Stomach (tissue), 8 donors: ENCODE measurements at regions not wholly inside any gene's neighbourhood (a gene's known extent, or its start where the extent isn't known, plus 50 kb on each side); places are given as distances from the start of the nearest gene placed in this dataset.

ENCODE experiments used
- DNase-seq, 2 donors: peaks; one replicate each; pipeline versions ENCODE4 v3.0.0 to v3.0.0-alpha.2; 2013 to 2019
- H3K27ac ChIP-seq, 5 donors: fragments of 200-600 bp in 4 of 5; sonication (generic) in 4 of 5; one replicate each; pipeline ENCODE4 v1.5.1; 2013 to 2019; ENCODE audit warnings: mild to moderate bottlenecking in 1 of 5, moderate library complexity in 1 of 5
- H3K27me3 ChIP-seq, 3 donors: fragments of 200-600 bp; sonication (generic); one replicate each; pipeline ENCODE4 v1.5.1; 2017 to 2019; ENCODE audit warnings: mixed run types in 1 of 3
- H3K36me3 ChIP-seq, 4 donors: fragments of 200-600 bp; sonication (generic); 1 replicate in 3 of 4; 2 replicates in 1 of 4; pipeline ENCODE4 v1.5.1; 2016 to 2019
- H3K4me1 ChIP-seq, 4 donors: fragments of 200-600 bp; sonication (generic); one replicate each; pipeline ENCODE4 v1.5.1; 2016 to 2019
- H3K4me3 ChIP-seq, 4 donors: fragments of 200-600 bp; sonication (generic) in 3 of 4; one replicate each; pipeline ENCODE4 v1.5.1; 2016 to 2019; ENCODE audit warnings: mild to moderate bottlenecking in 1 of 4
- H3K9me3 ChIP-seq, 4 donors: fragments of 200-600 bp; sonication (generic); one replicate each; pipeline ENCODE4 v1.5.1; 2016 to 2019
- EP300 ChIP-seq: sonication (generic); formaldehyde crosslinking; IDR thresholded peaks from one replicate; pipeline ENCODE4 v1.6.1; 2017; ENCODE audit warnings: antibody characterized with exemption
- POLR2A ChIP-seq, 4 donors: fragments of 450-650 bp; IDR thresholded peaks; one replicate each; pipeline ENCODE4 v1.6.1; 2016; ENCODE audit warnings: antibody characterized with exemption in 4 of 4, control low read depth in 2 of 4, mild to moderate bottlenecking in 1 of 4, moderate library complexity in 1 of 4
- POLR2AphosphoS5 ChIP-seq, 3 donors: sonication (generic); formaldehyde crosslinking; IDR thresholded peaks; one replicate each; pipeline ENCODE4 v1.6.1; 2016; ENCODE audit warnings: antibody characterized with exemption in 3 of 3
- WGBS, 5 donors: extraction: QIAGEN DNeasy Blood & Tissue Kit in 3 of 5; methylation state at CpG; one replicate each; pipeline versions ENCODE4 v1.1.5 to v1.1.7; 2013 to 2018; 5-methylcytosine and 5-hydroxymethylcytosine counted together
- intact Hi-C: fragments of 100-400 bp; cut with DNase I; formaldehyde crosslinking; loops from one replicate; pipeline ENCODE4 v1.15.1; 2023; ENCODE audit warnings: low total_unique reads
- TF ChIP-seq, protein P1 (sequence below), 7 experiments: fragments of 450-650 bp in 4 of 7; fragments of 200-600 bp in 3 of 7; sonication (generic) in 3 of 7; IDR thresholded peaks; one replicate each; pipeline ENCODE4 v1.5.1; 2016 to 2019; ENCODE audit warnings: antibody characterized with exemption in 7 of 7, control low read depth in 2 of 7, mild to moderate bottlenecking in 1 of 7
- donor health status: healthy with polysubstance abuse.
- donor health status: Bipolar disorder and iron deficiency.
- donor health status: healthy.

DNA sequence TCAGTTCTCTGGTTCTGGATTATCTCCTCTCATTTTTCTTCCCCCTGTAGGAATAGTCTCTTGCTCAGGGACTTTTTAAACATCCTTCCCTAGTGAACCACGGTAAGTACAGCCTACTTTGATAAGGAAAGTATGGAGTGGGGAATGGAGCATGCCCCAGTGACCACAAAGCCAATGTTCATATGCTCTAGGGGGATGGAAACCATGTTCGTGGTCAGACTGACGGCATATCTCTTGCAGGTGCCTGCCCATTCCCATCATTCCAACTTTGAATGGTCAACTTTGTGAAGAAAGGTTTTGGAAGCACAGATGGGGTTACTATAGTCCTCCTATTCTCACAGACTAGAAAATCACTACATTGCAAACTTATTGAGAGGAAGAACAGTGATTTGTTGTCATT is 332.5 kb upstream of the NCAM1 start:
- no peak overlapping the region for H3K27ac ChIP-seq
- no peak overlapping the region for H3K4me3 ChIP-seq
- no peaks in the 10 kb centered on the region for H3K36me3 ChIP-seq
- no peaks in the 10 kb centered on the region for H3K4me1 ChIP-seq
- no peaks in the 10 kb centered on the region for H3K27me3 ChIP-seq
- no peak for TF ChIP-seq POLR2AphosphoS5 (IDR thresholded peaks at IDR 0.05)
- TF ChIP-seq, protein P1, sequence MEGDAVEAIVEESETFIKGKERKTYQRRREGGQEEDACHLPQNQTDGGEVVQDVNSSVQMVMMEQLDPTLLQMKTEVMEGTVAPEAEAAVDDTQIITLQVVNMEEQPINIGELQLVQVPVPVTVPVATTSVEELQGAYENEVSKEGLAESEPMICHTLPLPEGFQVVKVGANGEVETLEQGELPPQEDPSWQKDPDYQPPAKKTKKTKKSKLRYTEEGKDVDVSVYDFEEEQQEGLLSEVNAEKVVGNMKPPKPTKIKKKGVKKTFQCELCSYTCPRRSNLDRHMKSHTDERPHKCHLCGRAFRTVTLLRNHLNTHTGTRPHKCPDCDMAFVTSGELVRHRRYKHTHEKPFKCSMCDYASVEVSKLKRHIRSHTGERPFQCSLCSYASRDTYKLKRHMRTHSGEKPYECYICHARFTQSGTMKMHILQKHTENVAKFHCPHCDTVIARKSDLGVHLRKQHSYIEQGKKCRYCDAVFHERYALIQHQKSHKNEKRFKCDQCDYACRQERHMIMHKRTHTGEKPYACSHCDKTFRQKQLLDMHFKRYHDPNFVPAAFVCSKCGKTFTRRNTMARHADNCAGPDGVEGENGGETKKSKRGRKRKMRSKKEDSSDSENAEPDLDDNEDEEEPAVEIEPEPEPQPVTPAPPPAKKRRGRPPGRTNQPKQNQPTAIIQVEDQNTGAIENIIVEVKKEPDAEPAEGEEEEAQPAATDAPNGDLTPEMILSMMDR (IDR thresholded peaks at IDR 0.05): no peak
- no peak for TF ChIP-seq EP300
- TF ChIP-seq POLR2A (IDR thresholded peaks at IDR 0.05): no peak
- intact Hi-C loops: no loop called here
- no peak for DNase-seq
- 46 to 79% (median 65%) methylated on average over 3 of the region's 3 CpGs for WGBS, 5 donors
- no peaks in the 10 kb centered on the region for H3K9me3 ChIP-seq

- 86 to 98% (median 92%) methylated on average over 2 of the region's 2 CpGs for WGBS, 5 donors
- Histone ChIP-seq H3K4me3 (no peak overlapping the region), H3K27me3 (no peaks in the 10 kb centered on the region), H3K9me3 (no peaks in the 10 kb centered on the region), H3K36me3 (no peaks in the 10 kb centered on the region), H3K27ac (no peak overlapping the region), H3K4me1 (no peaks in the 10 kb centered on the region)
- intact Hi-C loops: no loop called here
- no peak for TF ChIP-seq EP300
- DNase-seq: no peak
Measured at GRCh38 chr11:112630496-112630895, 330.7 kb upstream of the NCAM1 start.

GRCh38 chr11:112631333-112631732 is 329.9 kb upstream of the NCAM1 start:
- Histone ChIP-seq H3K4me3 (no peak overlapping the region), H3K36me3 (no peaks in the 10 kb centered on the region), H3K9me3 (no peaks in the 10 kb centered on the region), H3K27me3 (no peaks in the 10 kb centered on the region), H3K4me1 (no peaks in the 10 kb centered on the region), H3K27ac (no peak overlapping the region)
- intact Hi-C loops: no loop called here
- no peak for DNase-seq
- TF ChIP-seq POLR2AphosphoS5 (IDR thresholded peaks at IDR 0.05) (no peak), POLR2A (IDR thresholded peaks at IDR 0.05) (no peak)

DNA sequence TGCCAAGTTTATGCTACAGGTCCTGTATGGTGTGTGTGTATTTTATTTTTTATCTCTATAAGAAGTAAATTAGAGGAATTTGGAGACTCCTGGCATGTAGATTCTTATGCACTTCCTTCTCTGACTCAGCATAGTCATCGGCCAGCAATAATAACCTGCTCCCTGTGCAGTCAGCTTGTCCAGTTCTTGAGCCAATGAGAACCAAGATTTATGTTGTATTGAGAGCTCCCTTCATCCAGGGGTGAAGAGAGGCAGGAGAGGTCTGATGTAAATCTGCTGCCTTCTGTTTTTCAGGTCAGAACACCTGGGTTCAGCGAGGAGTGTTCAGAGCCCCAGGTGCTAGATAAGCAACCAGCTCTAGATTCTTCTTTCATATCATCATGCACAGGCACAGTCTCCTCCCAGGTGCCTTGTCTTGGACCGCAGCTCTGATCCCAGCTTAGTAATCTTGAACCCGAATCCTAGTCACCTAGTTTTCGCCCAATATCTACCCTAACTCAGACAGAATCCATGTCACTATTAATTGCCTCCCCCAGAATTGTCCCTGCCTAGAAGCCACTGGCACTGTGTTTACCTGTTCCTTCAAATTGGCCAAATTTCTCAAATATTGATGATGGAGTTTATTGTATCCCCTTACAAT is 328.2 kb upstream of the NCAM1 start:
- intact Hi-C loops: no loop called here
- peaks cover 0 to 5% (median 0%) of the 10 kb centered on the region in 3 donors for H3K27me3 ChIP-seq
- TF ChIP-seq, protein P1 (IDR thresholded peaks at IDR 0.05): no peak
- no peak for TF ChIP-seq POLR2A (IDR thresholded peaks at IDR 0.05)
- TF ChIP-seq POLR2AphosphoS5 (IDR thresholded peaks at IDR 0.05): no peak
- no peak for TF ChIP-seq EP300
- H3K4me1 ChIP-seq: no peaks in the 10 kb centered on the region
- no peaks in the 10 kb centered on the region for H3K9me3 ChIP-seq
- no peak for DNase-seq
- H3K27ac ChIP-seq: no peak overlapping the region
- no peak overlapping the region for H3K4me3 ChIP-seq
- WGBS, 5 donors: 69 to 86% (median 72%) methylated on average over 5 of the region's 5 CpGs
- no peaks in the 10 kb centered on the region for H3K36me3 ChIP-seq

DNA sequence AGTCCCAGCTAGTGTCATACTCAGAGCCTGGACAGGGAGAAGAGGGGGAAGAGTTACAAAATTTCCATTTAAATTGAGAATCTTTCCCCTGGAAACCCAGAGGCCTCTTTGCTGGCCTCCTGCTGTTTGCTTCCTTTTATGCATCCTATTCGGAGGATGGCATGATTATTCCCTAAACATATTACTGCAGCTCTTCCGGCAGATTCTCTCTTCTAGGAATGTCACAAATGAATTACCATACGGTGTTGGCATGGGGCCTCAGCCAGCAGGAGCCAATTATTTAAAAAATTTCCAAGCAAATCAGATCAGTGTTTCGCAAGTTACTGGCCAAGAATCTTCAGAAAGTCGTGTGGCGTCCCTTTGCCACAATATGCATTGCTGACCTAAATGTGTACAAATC is 326.7 kb upstream of the NCAM1 start:
- 45 to 58% (median 54%) methylated on average over 6 of the region's 6 CpGs for WGBS, 5 donors
- H3K9me3 ChIP-seq: peaks cover 0 to 9% (median 9%) of the 10 kb centered on the region in 4 donors
- H3K4me3 ChIP-seq: no peak overlapping the region
- peaks cover 0 to 5% (median 0%) of the 10 kb centered on the region in 3 donors for H3K27me3 ChIP-seq
- no peak overlapping the region for H3K27ac ChIP-seq
- no peaks in the 10 kb centered on the region for H3K36me3 ChIP-seq
- H3K4me1 ChIP-seq: no peaks in the 10 kb centered on the region
- intact Hi-C loops: no loop called here
- DNase-seq: no peak
- TF ChIP-seq POLR2AphosphoS5 (IDR thresholded peaks at IDR 0.05) (no peak), EP300 (no peak), POLR2A (IDR thresholded peaks at IDR 0.05) (no peak)
- TF ChIP-seq, protein P1 (IDR thresholded peaks at IDR 0.05): no peak
